ENCODE measurements at regions not wholly inside any gene's neighbourhood (a gene's known extent, or its start where the extent isn't known, plus 50 kb on each side); places are given as distances from the start of the nearest gene placed in this dataset.

DNA sequence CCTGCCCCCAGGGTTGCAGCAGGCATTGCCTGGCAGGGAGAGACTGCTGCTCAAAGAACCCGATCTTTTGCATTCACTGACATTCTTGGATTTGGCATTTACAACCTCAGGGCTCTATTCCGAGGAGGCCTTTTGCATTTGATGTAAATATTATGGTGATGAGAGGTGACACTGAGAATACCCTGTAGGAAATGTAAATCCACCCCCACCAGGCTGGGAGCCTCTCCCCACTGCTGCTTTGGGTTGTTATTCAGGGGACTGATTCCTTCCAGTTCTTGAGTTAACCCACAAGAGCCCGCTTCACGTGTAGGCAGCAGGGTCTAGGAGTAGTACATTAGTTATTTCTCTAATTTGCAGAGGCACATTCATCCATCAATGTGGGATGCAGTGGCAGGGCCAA is 55.5 kb upstream of the ARAP3 start:
- no peak overlapping the region for H3K4me2 ChIP-seq (ENCODE audit: low read length)
- H3K9me3 ChIP-seq (ENCODE audit: control insufficient read depth in 1 of 2, insufficient read depth in 1 of 2, low read depth in 1 of 2, low read length in 2 of 2): no peaks in the 10 kb centered on the region
- CTCF ChIA-PET: no interaction called here
- no peak overlapping the region for H3K27ac ChIP-seq (ENCODE audit: low read depth, low read length)
- RAD21 ChIA-PET (ENCODE audit: low non-redundant PET in 1 of 2, low total read pairs in 2 of 2, uncharacterized antibody in 2 of 2, unreplicated experiment in 2 of 2): no interaction called here
- no peaks in the 10 kb centered on the region for H3K36me3 ChIP-seq (ENCODE audit: control insufficient read depth in 1 of 2, insufficient read depth in 2 of 2, low read length in 2 of 2)
- no peak for TF ChIP-seq SP1 (IDR thresholded peaks at IDR 0.05; ENCODE audit: low read depth)
- no peak for TF ChIP-seq EGR1 (IDR thresholded peaks at IDR 0.05; ENCODE audit: low read depth)
- no peak for TF ChIP-seq CBX3 (IDR thresholded peaks at IDR 0.05; ENCODE audit: low read depth)
- TF ChIP-seq, protein P1, sequence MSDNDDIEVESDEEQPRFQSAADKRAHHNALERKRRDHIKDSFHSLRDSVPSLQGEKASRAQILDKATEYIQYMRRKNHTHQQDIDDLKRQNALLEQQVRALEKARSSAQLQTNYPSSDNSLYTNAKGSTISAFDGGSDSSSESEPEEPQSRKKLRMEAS (IDR thresholded peaks at IDR 0.05): no peak
- TF ChIP-seq RAD21 (IDR thresholded peaks at IDR 0.05; ENCODE audit: low read depth): no peak
- no peak overlapping the region for H3K4me3 ChIP-seq (replicated peaks in 1 of 2; ENCODE audit: low read depth in 1 of 2, low read length in 2 of 2)
- H2AFZ ChIP-seq (ENCODE audit: low read depth, low read length, poor library complexity, severe bottlenecking): no peak overlapping the region
- BruUV-seq (replicated peaks): no TSS peak
- intact Hi-C loops (cut with micrococcal nuclease): no loop called here
- no peak for ATAC-seq
- no peaks in the 10 kb centered on the region for H4K20me1 ChIP-seq (ENCODE audit: insufficient read depth)
- H3K79me2 ChIP-seq (ENCODE audit: insufficient read depth, low read length): no peaks in the 10 kb centered on the region
- no peaks in the 10 kb centered on the region for H3K4me1 ChIP-seq (ENCODE audit: control insufficient read depth in 1 of 2, insufficient read depth in 2 of 2, low read length in 2 of 2)
- H3K9me2 ChIP-seq (ENCODE audit: insufficient read depth): no peaks in the 10 kb centered on the region
- DNase-seq (ENCODE audit: low read depth, low spot score): no peak
- H3K27me3 ChIP-seq (ENCODE audit: insufficient read depth, low read length): peaks cover 34% of the 10 kb centered on the region
- POLR2A ChIA-PET: no interaction called here
- H3K9ac ChIP-seq (ENCODE audit: low read length): no peak overlapping the region

DNA sequence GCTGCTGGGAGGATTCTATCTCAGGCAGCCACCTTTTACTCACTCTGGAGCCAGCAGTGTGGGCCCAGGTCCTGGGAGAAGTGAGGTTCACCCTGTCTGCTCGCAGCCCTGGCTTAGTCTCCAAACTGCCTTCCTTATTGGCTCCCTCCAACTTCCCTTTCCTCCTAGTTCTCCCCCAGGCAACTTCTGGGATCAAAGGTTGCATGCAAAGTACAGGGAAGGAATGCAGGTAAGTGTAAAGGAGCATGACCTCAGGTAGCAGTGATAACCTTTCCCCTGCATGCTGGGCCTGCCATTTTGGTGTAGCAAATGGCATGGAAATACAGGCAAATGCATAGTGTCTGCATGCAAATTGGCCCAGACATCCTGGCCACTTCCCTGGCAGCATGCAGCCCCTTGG is 53.8 kb upstream of the ARAP3 start:
- no peak overlapping the region for H3K4me3 ChIP-seq (replicated peaks in 1 of 2; ENCODE audit: low read depth in 1 of 2, low read length in 2 of 2)
- ChIA-PET POLR2A (no interaction called here), CTCF (no interaction called here), RAD21 (ENCODE audit: low non-redundant PET in 1 of 2, low total read pairs in 2 of 2, uncharacterized antibody in 2 of 2, unreplicated experiment in 2 of 2) (no interaction called here)
- H3K36me3 ChIP-seq (ENCODE audit: control insufficient read depth in 1 of 2, insufficient read depth in 2 of 2, low read length in 2 of 2): no peaks in the 10 kb centered on the region
- H3K9me2 ChIP-seq (ENCODE audit: insufficient read depth): no peaks in the 10 kb centered on the region
- ATAC-seq (no peak), DNase-seq (ENCODE audit: low read depth, low spot score) (no peak)
- H3K9me3 ChIP-seq (ENCODE audit: control insufficient read depth in 1 of 2, insufficient read depth in 1 of 2, low read depth in 1 of 2, low read length in 2 of 2): no peaks in the 10 kb centered on the region
- intact Hi-C loops (cut with micrococcal nuclease): loop anchor here (1.0 kb wide), 1 partner anchor 7 kb away; no protein-coding TSS in a partner anchor
- H3K79me2 ChIP-seq (ENCODE audit: insufficient read depth, low read length): no peaks in the 10 kb centered on the region
- H3K27ac ChIP-seq (ENCODE audit: low read depth, low read length): no peak overlapping the region
- H2AFZ ChIP-seq (ENCODE audit: low read depth, low read length, poor library complexity, severe bottlenecking): no peak overlapping the region
- H3K9ac ChIP-seq (ENCODE audit: low read length): no peak overlapping the region
- no TSS peak for BruUV-seq (replicated peaks)
- no peaks in the 10 kb centered on the region for H3K4me1 ChIP-seq (ENCODE audit: control insufficient read depth in 1 of 2, insufficient read depth in 2 of 2, low read length in 2 of 2)
- peaks cover 34% of the 10 kb centered on the region for H3K27me3 ChIP-seq (ENCODE audit: insufficient read depth, low read length)
- H4K20me1 ChIP-seq (ENCODE audit: insufficient read depth): no peaks in the 10 kb centered on the region
- TF ChIP-seq JUND (IDR thresholded peaks at IDR 0.05) (no peak), ELF1 (IDR thresholded peaks at IDR 0.05; ENCODE audit: borderline replicate concordance, low read depth) (no peak), EGR1 (IDR thresholded peaks at IDR 0.05; ENCODE audit: low read depth) (no peak), CBX3 (IDR thresholded peaks at IDR 0.05; ENCODE audit: low read depth) (no peak), ZFX (IDR thresholded peaks at IDR 0.05) (no peak), SP1 (IDR thresholded peaks at IDR 0.05; ENCODE audit: low read depth) (no peak), POLR2A (IDR thresholded peaks at IDR 0.05; ENCODE audit: borderline replicate concordance, extremely low read depth, insufficient read depth, insufficient read length) (no peak), EZH2 (IDR thresholded peaks at IDR 0.05) (no peak)
- H3K4me2 ChIP-seq (ENCODE audit: low read length): no peak overlapping the region

All from HCT116 (cell line).